ENCODE measurements at regions not wholly inside any gene's neighbourhood (a gene's known extent, or its start where the extent isn't known, plus 50 kb on each side); places are given as distances from the start of the nearest gene placed in this dataset.
A peak's percentile ranks its signal among the peaks of the same experiment; 100 is the strongest.

DNA sequence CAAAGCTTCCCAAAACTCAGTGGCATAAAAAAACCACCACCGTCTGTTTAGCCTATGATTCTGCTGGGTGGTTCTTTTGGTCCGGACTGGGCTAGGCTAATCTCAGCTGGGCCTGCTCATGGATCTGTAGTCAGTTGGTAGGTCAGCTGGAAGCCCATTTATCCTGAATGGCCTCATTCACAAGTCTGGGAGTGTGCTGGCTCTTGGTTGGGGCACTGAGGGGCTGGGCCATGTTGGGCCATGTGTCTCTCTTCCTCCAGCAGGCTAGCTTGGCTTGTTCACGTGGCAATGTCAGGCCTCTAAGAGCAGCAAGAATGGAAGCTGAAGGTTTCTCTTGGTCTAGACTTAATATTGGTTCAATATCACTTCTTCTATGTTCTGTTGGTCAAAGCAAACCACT lies 95.7 kb upstream of the HS6ST1 start:
- H3K27ac ChIP-seq: no peak overlapping the region
- H3K4me1 ChIP-seq: peaks cover 0 to 11% (median 5%) of the 10 kb centered on the region in 3 donors
- H3K4me3 ChIP-seq: no peak overlapping the region
- intact Hi-C loops (cut with DNase I): no loop called here
- DNase-seq: peak in 2 of 6 donors; percentile 4 to 33
- no peaks in the 10 kb centered on the region for H3K9me3 ChIP-seq
- H3K27me3 ChIP-seq: no peaks in the 10 kb centered on the region
- no peaks in the 10 kb centered on the region for H3K36me3 ChIP-seq
- WGBS, 2 donors: 94 to 98% methylated on average over 3 of the region's 3 CpGs
- TF ChIP-seq, protein P1, sequence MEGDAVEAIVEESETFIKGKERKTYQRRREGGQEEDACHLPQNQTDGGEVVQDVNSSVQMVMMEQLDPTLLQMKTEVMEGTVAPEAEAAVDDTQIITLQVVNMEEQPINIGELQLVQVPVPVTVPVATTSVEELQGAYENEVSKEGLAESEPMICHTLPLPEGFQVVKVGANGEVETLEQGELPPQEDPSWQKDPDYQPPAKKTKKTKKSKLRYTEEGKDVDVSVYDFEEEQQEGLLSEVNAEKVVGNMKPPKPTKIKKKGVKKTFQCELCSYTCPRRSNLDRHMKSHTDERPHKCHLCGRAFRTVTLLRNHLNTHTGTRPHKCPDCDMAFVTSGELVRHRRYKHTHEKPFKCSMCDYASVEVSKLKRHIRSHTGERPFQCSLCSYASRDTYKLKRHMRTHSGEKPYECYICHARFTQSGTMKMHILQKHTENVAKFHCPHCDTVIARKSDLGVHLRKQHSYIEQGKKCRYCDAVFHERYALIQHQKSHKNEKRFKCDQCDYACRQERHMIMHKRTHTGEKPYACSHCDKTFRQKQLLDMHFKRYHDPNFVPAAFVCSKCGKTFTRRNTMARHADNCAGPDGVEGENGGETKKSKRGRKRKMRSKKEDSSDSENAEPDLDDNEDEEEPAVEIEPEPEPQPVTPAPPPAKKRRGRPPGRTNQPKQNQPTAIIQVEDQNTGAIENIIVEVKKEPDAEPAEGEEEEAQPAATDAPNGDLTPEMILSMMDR (IDR thresholded peaks at IDR 0.05): no peak
- no peak for FAIRE-seq
- no peak for ATAC-seq

DNA sequence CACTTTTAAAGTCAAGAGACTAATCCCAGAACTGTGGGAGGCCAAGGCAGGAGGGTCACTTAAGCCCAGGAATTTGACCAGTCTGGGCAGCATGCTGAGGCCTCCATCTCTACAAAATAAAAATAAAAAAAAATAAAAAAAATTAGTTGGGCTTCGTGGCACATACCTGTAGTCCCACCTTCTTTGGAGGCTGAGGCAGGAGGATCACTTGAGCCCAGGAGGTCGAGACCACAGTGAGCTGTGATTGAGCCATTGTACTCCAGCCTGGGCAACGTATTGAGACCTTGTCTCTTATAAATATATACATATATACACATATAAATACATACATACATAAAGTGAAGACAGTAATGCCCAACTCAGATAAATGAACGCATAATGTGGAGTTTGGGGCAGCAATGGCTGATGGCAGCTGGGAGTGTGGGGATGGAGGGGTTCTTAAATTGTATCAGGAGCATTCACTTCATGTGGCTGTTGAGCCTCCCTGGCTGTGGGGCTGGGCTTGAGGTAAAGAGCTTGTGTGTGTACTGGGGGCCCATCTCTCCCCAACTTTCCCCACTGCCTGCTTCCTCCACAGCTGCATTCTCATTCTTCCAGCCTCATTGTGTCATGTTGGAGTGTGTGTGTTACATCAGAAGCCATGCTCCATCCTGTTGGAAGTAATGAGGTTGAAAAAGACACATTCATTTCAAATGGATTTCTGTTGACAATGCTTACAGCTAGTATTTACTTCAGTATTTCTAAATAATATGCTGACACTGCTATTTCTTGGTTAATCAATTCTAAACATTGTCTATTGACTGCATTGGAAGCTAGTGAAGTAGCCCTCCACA lies 96.5 kb upstream of the HS6ST1 start:
- WGBS, 2 donors: 86 to 95% methylated on average over 4 of the region's 4 CpGs
- H3K36me3 ChIP-seq: no peaks in the 10 kb centered on the region
- intact Hi-C loops (cut with DNase I): no loop called here
- ATAC-seq: no peak
- TF ChIP-seq, protein P1 (IDR thresholded peaks at IDR 0.05): no peak
- H3K9me3 ChIP-seq: no peaks in the 10 kb centered on the region
- no peaks in the 10 kb centered on the region for H3K27me3 ChIP-seq
- H3K4me3 ChIP-seq: no peak overlapping the region
- H3K27ac ChIP-seq: no peak overlapping the region
- FAIRE-seq: no peak
- peaks cover 0 to 11% (median 5%) of the 10 kb centered on the region in 3 donors for H3K4me1 ChIP-seq
- DNase-seq: peak in 2 of 6 donors; percentile 4 to 40

DNA sequence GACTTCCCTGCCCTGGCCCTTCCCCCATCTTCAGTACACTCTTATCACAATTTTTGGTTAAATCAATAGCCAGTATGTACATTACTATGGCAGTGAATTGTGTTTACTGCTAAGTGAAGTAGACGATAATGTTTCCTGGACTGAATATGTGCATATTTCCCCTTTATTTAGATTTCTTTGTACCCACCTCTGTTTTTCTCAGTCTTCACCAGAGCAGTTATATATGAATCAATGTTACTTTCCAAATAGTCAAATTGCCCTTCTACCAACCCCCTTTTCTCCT lies 97.1 kb upstream of the HS6ST1 start:
- DNase-seq: peak in 1 of 6 donors; percentile 9
- no peak overlapping the region for H3K4me3 ChIP-seq
- FAIRE-seq: no peak
- no peaks in the 10 kb centered on the region for H3K9me3 ChIP-seq
- H3K36me3 ChIP-seq: no peaks in the 10 kb centered on the region
- TF ChIP-seq, protein P1 (IDR thresholded peaks at IDR 0.05): no peak
- WGBS, 2 donors: 21 to 33% methylated on average over 1 of the region's 1 CpG
- intact Hi-C loops (cut with DNase I): no loop called here
- H3K4me1 ChIP-seq: peaks cover 0 to 11% (median 5%) of the 10 kb centered on the region in 3 donors
- no peaks in the 10 kb centered on the region for H3K27me3 ChIP-seq
- ATAC-seq: peak in 2 of 4 donors; percentile 55 to 81
- no peak overlapping the region for H3K27ac ChIP-seq

DNA sequence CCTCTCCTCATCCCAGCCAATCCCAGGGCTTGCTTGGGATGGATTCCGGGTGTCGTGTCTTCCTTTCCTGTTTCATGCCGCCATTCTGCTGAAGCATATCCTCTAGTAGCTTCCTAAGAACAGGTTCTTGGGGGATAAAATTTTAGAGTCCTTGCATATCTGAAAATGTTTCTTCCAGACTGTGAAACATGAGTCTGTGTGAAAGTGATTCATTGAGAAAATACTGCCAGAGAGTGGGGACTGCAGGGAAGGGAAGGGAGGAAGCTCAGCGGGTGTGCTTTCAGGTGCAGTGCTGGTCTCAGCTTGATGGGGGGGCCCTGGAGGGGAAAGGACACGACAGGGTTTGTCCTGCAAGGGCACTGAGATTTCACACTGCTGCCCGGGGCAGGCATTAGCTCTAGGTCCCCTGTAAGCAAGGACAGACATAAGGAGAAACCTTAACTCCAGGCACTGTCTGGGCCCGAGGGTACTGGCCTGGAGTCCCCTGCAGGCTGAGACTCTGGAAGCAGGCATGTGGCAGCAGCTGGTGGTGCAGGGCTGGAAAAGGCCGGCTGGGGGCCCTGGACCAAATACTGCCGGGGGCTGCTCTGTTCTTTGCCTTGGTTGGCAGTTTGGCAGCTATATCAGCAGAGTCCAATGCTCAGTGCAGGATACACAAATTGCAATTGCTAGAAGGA lies 97.6 kb upstream of the HS6ST1 start:
- DNase-seq (peak in 4 of 6 donors; percentile 1 to 49 (median 28)), FAIRE-seq (no peak)

More for the DNA sequence above, 97.6 kb upstream of the HS6ST1 start:
- no peaks in the 10 kb centered on the region for H3K36me3 ChIP-seq
- no peaks in the 10 kb centered on the region for H3K9me3 ChIP-seq
- WGBS, 2 donors: 91 to 94% methylated on average over 9 of the region's 9 CpGs
- peaks cover 0 to 11% (median 5%) of the 10 kb centered on the region in 3 donors for H3K4me1 ChIP-seq
- ATAC-seq: no peak
- H3K27me3 ChIP-seq: no peaks in the 10 kb centered on the region
- TF ChIP-seq, protein P1 (IDR thresholded peaks at IDR 0.05): no peak
- intact Hi-C loops (cut with DNase I): no loop called here
- no peak overlapping the region for H3K4me3 ChIP-seq
- no peak overlapping the region for H3K27ac ChIP-seq

Measured in pancreas (tissue), 10 donors.